Gastrocnemius medialis (tissue), 4 donors: ENCODE measurements at regions not wholly inside any gene's neighbourhood (a gene's known extent, or its start where the extent isn't known, plus 50 kb on each side); places are given as distances from the start of the nearest gene placed in this dataset.

Source experiments
- ATAC-seq, 2 donors: fragments of 150-250 bp; one replicate each; pipeline ENCODE4 v1.9.1; 2016
- DNase-seq, 2 donors: peaks; one replicate each; pipeline ENCODE4 v3.0.0-alpha.2; 2019
- H3K27ac ChIP-seq, 4 donors: fragments of 200-600 bp; sonication (generic); 1 replicate in 1 of 4; 2 replicates in 3 of 4; pipeline ENCODE4 v1.5.1; 2016 to 2018; ENCODE audit warnings: mild to moderate bottlenecking in 2 of 4, moderate library complexity in 1 of 4
- H3K27me3 ChIP-seq, 3 donors: fragments of 200-600 bp; sonication (generic) in 2 of 3; 1 replicate in 1 of 3; 2 replicates in 2 of 3; pipeline versions ENCODE4 v1.5.1 to v1.6.0; 2016 to 2019; ENCODE audit warnings: mild to moderate bottlenecking in 1 of 3, moderate library complexity in 1 of 3
- H3K36me3 ChIP-seq, 2 donors: fragments of 200-600 bp; sonication (generic) in 1 of 2; one replicate each; pipeline ENCODE4 v1.5.1; 2017 to 2018
- H3K4me1 ChIP-seq, 2 donors: fragments of 200-600 bp; sonication (generic) in 1 of 2; one replicate each; pipeline ENCODE4 v1.5.1; 2016 to 2017; ENCODE audit warnings: mild to moderate bottlenecking in 2 of 2
- H3K4me3 ChIP-seq, 4 donors: fragments of 200-600 bp; sonication (generic) in 3 of 4; 1 replicate in 1 of 4; 2 replicates in 3 of 4; pipeline ENCODE4 v1.5.1; 2016 to 2019; ENCODE audit warnings: mild to moderate bottlenecking in 2 of 4
- H3K9me3 ChIP-seq, 3 donors: fragments of 200-600 bp; sonication (generic) in 2 of 3; 1 replicate in 1 of 3; 2 replicates in 2 of 3; pipeline ENCODE4 v1.5.1; 2016 to 2019
- POLR2A ChIP-seq, 2 donors: fragments of 450-650 bp; IDR thresholded peaks; one replicate each; pipeline ENCODE4 v1.6.1; 2017; ENCODE audit warnings: antibody characterized with exemption in 2 of 2, mild to moderate bottlenecking in 2 of 2, moderate library complexity in 2 of 2
- in situ Hi-C, 4 donors: fragments of 200-750 bp; cut with MboI; loops; one replicate each; pipeline versions ENCODE4 v1.15.0 to v1.8.0; 2017; ENCODE audit warnings: low sequenced_read_pairs in 4 of 4
- intact Hi-C: fragments of 100-400 bp; cut with DNase I; formaldehyde crosslinking; loops from one replicate; pipeline ENCODE4 v1.15.1; 2023; ENCODE audit warnings: low total_unique reads
- TF ChIP-seq, protein P1 (sequence below), 5 experiments: fragments of 450-650 bp in 3 of 5; fragments of 200-600 bp in 2 of 5; sonication (generic) in 2 of 5; IDR thresholded peaks in 4 of 5; conservative IDR thresholded peaks in 1 of 5; 1 replicate in 4 of 5; 2 replicates in 1 of 5; pipeline ENCODE4 v1.5.1; 2016 to 2019; ENCODE audit warnings: antibody characterized with exemption in 5 of 5, mild to moderate bottlenecking in 3 of 5, moderate library complexity in 3 of 5

DNA sequence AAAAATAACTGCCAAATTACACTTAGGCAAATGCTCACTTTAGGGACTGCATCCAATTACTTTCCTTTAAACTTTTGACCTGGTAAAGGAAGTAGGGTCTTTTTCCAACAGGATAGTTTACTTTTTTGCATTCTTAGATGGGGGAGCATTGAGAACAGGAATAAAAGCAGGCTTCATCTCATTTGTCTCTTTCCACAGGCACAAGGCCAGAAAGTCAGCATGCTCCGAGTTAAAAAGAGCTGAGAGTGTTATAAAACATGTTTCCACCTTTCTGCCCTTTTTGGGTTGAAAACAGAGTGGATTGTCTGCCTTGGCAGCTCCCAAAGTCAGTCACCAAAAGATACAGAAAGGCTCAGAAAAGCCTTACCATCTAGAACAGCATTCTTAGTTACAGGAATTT is 404.9 kb upstream of the ALCAM start:
- H3K27me3 ChIP-seq = no peaks in the 10 kb centered on the region
- no peak for ATAC-seq
- H3K4me1 ChIP-seq = no peaks in the 10 kb centered on the region
- intact Hi-C loops (no loop called here), in situ Hi-C loops (no loop called here)
- no peaks in the 10 kb centered on the region for H3K9me3 ChIP-seq
- H3K4me3 ChIP-seq = no peak overlapping the region
- DNase-seq = no peak
- H3K36me3 ChIP-seq = no peaks in the 10 kb centered on the region
- no peak for TF ChIP-seq POLR2A (IDR thresholded peaks at IDR 0.05)
- TF ChIP-seq, protein P1, sequence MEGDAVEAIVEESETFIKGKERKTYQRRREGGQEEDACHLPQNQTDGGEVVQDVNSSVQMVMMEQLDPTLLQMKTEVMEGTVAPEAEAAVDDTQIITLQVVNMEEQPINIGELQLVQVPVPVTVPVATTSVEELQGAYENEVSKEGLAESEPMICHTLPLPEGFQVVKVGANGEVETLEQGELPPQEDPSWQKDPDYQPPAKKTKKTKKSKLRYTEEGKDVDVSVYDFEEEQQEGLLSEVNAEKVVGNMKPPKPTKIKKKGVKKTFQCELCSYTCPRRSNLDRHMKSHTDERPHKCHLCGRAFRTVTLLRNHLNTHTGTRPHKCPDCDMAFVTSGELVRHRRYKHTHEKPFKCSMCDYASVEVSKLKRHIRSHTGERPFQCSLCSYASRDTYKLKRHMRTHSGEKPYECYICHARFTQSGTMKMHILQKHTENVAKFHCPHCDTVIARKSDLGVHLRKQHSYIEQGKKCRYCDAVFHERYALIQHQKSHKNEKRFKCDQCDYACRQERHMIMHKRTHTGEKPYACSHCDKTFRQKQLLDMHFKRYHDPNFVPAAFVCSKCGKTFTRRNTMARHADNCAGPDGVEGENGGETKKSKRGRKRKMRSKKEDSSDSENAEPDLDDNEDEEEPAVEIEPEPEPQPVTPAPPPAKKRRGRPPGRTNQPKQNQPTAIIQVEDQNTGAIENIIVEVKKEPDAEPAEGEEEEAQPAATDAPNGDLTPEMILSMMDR (IDR thresholded peaks at IDR 0.05 in 4 of 5, conservative IDR thresholded peaks at IDR 0.05 in 1 of 5) = no peak
- no peak overlapping the region for H3K27ac ChIP-seq

DNA sequence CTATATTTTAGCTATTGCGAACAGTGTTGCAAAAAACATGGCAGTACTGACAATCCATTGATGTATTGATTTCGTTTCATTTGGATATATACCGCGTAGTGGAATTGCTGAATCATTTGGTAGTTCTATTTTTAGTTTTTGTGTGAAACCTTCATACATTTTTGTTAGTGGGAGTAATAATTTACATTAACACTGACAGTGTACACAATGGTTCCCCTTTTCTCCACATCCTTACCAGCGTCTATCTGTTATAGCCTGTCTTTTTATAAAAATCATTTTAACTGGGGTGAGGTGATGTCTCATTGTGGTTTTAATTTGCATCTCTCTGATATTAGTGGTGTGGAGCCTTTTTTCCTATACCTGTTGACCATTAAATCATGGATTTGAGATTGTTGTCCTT is 392.4 kb upstream of the ALCAM start:
- no peaks in the 10 kb centered on the region for H3K4me1 ChIP-seq
- TF ChIP-seq, protein P1 (IDR thresholded peaks at IDR 0.05 in 4 of 5, conservative IDR thresholded peaks at IDR 0.05 in 1 of 5) = no peak
- no peak for TF ChIP-seq POLR2A (IDR thresholded peaks at IDR 0.05)
- H3K27me3 ChIP-seq = no peaks in the 10 kb centered on the region
- no peak overlapping the region for H3K4me3 ChIP-seq
- intact Hi-C loops = no loop called here
- H3K27ac ChIP-seq = no peak overlapping the region
- DNase-seq = no peak
- in situ Hi-C loops = no loop called here
- H3K9me3 ChIP-seq = no peaks in the 10 kb centered on the region
- no peaks in the 10 kb centered on the region for H3K36me3 ChIP-seq
- no peak for ATAC-seq

DNA sequence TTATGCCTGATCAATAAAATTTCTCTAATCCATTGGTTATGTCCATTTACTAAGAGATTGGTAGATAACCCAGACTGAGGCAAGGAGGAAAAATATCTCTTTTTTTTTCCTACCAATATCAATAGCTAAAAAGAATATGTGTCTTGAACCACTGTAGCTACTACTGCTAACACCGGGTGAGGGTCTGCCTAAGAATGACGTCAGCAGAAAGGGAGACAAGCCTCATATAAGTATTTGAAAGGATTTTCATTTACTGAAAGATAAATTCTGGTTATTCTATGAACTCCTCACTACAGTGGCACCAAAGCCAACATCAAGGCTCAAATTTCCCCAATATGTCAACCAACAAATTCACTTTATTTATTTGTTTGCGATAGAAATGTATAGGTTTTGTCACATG is 389.0 kb upstream of the ALCAM start:
- H3K4me3 ChIP-seq = no peak overlapping the region
- in situ Hi-C loops (no loop called here), intact Hi-C loops (no loop called here)
- H3K27me3 ChIP-seq = no peaks in the 10 kb centered on the region
- no peaks in the 10 kb centered on the region for H3K4me1 ChIP-seq
- ATAC-seq (no peak), DNase-seq (no peak)
- no peak overlapping the region for H3K27ac ChIP-seq
- TF ChIP-seq, protein P1 (IDR thresholded peaks at IDR 0.05 in 4 of 5, conservative IDR thresholded peaks at IDR 0.05 in 1 of 5) = no peak
- no peak for TF ChIP-seq POLR2A (IDR thresholded peaks at IDR 0.05)
- H3K36me3 ChIP-seq = no peaks in the 10 kb centered on the region
- H3K9me3 ChIP-seq = no peaks in the 10 kb centered on the region

DNA sequence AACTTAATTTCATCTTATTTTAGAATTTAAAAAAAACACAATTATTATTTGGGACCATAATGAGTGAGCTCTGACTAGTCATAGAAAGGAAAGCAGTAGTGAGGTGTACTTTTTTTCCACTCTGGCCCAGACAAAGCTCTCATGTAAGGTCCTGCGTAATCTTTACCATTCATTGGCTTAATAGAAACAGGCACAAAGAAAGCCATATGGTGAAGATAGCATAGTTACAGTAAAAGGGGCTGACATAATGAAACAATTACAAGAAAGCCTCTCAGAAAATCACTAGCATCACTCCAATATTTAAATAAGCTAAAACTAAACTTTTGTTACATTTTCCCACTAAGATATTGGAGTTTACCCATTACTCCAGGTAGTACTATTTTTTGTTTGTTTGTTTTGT is 384.6 kb upstream of the ALCAM start:
- no peaks in the 10 kb centered on the region for H3K36me3 ChIP-seq
- no peak overlapping the region for H3K4me3 ChIP-seq
- H3K4me1 ChIP-seq = no peaks in the 10 kb centered on the region
- H3K9me3 ChIP-seq = no peaks in the 10 kb centered on the region
- ATAC-seq = no peak
- no peaks in the 10 kb centered on the region for H3K27me3 ChIP-seq
- intact Hi-C loops (no loop called here), in situ Hi-C loops (no loop called here)
- H3K27ac ChIP-seq = no peak overlapping the region
- DNase-seq = no peak
- TF ChIP-seq, protein P1 (IDR thresholded peaks at IDR 0.05 in 4 of 5, conservative IDR thresholded peaks at IDR 0.05 in 1 of 5) = no peak
- no peak for TF ChIP-seq POLR2A (IDR thresholded peaks at IDR 0.05)

DNA sequence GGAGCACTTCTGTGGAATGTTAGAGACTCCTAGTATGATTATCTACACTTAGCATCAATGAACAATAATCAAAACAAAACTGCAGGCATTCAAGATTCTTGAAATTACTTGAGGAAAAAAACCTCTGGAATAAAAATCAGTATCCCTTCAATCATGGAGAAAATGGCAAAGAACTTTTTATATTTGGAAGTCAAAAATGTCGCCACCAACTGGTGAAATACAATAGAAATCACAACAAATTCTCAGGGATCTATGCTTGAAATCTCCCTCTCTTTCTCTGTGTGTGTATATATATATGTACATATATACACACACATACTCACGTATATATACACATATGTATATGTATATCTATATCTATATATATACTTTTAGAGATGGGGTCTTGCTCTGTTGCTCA is 378.9 kb upstream of the ALCAM start:
- ATAC-seq (no peak), DNase-seq (no peak)
- no peaks in the 10 kb centered on the region for H3K9me3 ChIP-seq
- no peak overlapping the region for H3K27ac ChIP-seq
- no peak overlapping the region for H3K4me3 ChIP-seq
- no peaks in the 10 kb centered on the region for H3K4me1 ChIP-seq
- TF ChIP-seq, protein P1 (IDR thresholded peaks at IDR 0.05 in 4 of 5, conservative IDR thresholded peaks at IDR 0.05 in 1 of 5) = no peak
- no peak for TF ChIP-seq POLR2A (IDR thresholded peaks at IDR 0.05)
- in situ Hi-C loops (no loop called here), intact Hi-C loops (no loop called here)
- no peaks in the 10 kb centered on the region for H3K36me3 ChIP-seq
- no peaks in the 10 kb centered on the region for H3K27me3 ChIP-seq
